Iris pigment epithelial cell (primary cell): ENCODE measurements at regions not wholly inside any gene's neighbourhood (a gene's known extent, or its start where the extent isn't known, plus 50 kb on each side); places are given as distances from the start of the nearest gene placed in this dataset.
"Not testable (repeated sequence)": the region's sequence is repeated elsewhere in the genome, so short reads cannot be mapped to it uniquely, and the experiment has no call there.

ENCODE experiments used
- DNase-seq: peaks from one replicate; pipeline ENCODE4 v3.0.0-alpha.2; 2011; ENCODE audit warnings: low read depth

GRCh38 chr5:7220156-7220555 lies 175.8 kb upstream of the ADCY2 start:
- DNase-seq = no peak

GRCh38 chr5:7221041-7221440 lies 174.9 kb upstream of the ADCY2 start:
- no peak for DNase-seq

- DNase-seq = no peak
These were observed 170.1 kb upstream of the ADCY2 start for GRCh38 chr5:7225826-7226225.

GRCh38 chr5:7242118-7242710 lies 153.7 kb upstream of the ADCY2 start:
- no peak for DNase-seq

GRCh38 chr5:7244208-7244607 lies 151.7 kb upstream of the ADCY2 start:
- no peak for DNase-seq

- DNase-seq = no peak
These were observed 150.8 kb upstream of the ADCY2 start for GRCh38 chr5:7245121-7245651.

GRCh38 chr5:7246287-7246686 lies 149.7 kb upstream of the ADCY2 start:
- no peak for DNase-seq

- no peak for DNase-seq
These were observed 145.9 kb upstream of the ADCY2 start for GRCh38 chr5:7250004-7250403.

- DNase-seq = no peak
These were observed 145.3 kb upstream of the ADCY2 start for GRCh38 chr5:7250611-7251010.

- DNase-seq = no peak
These were observed 144.8 kb upstream of the ADCY2 start for GRCh38 chr5:7251132-7251531.

GRCh38 chr5:7261049-7261448 lies 134.9 kb upstream of the ADCY2 start:
- DNase-seq = peak; percentile 22

- DNase-seq = no peak
These were observed 134.0 kb upstream of the ADCY2 start for GRCh38 chr5:7261900-7262299.

- not testable (repeated sequence) for DNase-seq
These were observed 132.4 kb upstream of the ADCY2 start for GRCh38 chr5:7263398-7264015.

- DNase-seq = not testable (repeated sequence)
These were observed 130.2 kb upstream of the ADCY2 start for GRCh38 chr5:7265776-7266175.

- DNase-seq = not testable (repeated sequence)
These were observed 127.2 kb upstream of the ADCY2 start for GRCh38 chr5:7268722-7269121.

- DNase-seq = no peak
These were observed 126.2 kb upstream of the ADCY2 start for GRCh38 chr5:7269591-7270274.

- no peak for DNase-seq
These were observed 124.4 kb upstream of the ADCY2 start for GRCh38 chr5:7271435-7272084.

- no peak for DNase-seq
These were observed 123.5 kb upstream of the ADCY2 start for GRCh38 chr5:7272408-7272965.

- no peak for DNase-seq
These were observed 121.7 kb upstream of the ADCY2 start for GRCh38 chr5:7274203-7274602.

GRCh38 chr5:7289634-7290033 lies 106.3 kb upstream of the ADCY2 start:
- DNase-seq = not testable (repeated sequence)

- not testable (repeated sequence) for DNase-seq
These were observed 98.1 kb upstream of the ADCY2 start for GRCh38 chr5:7297821-7298220.

GRCh38 chr5:7299731-7300130 lies 96.2 kb upstream of the ADCY2 start:
- DNase-seq = not testable (repeated sequence)
